GM21390 (cell line): ENCODE measurements at regions not wholly inside any gene's neighbourhood (a gene's known extent, or its start where the extent isn't known, plus 50 kb on each side); places are given as distances from the start of the nearest gene placed in this dataset.
"Not testable (repeated sequence)": the region's sequence is repeated elsewhere in the genome, so short reads cannot be mapped to it uniquely, and the experiment has no call there.

Experiments
- ATAC-seq: cut with Tn5 transposase; IDR thresholded peaks from one replicate; pipeline ENCODE4 v1.9.1; 2021; ENCODE audit not compliant: unreplicated experiment

- no peak for ATAC-seq
Observed at GRCh38 chr15:59791755-59792154, 102.6 kb upstream of the BNIP2 start.

GRCh38 chr15:59791079-59791478 is 102.0 kb upstream of the BNIP2 start:
- ATAC-seq: no peak

- not testable (repeated sequence) for ATAC-seq
Observed at GRCh38 chr15:59786466-59786865, 97.3 kb upstream of the BNIP2 start.

- ATAC-seq: not testable (repeated sequence)
Observed at GRCh38 chr15:59785981-59786380, 96.9 kb upstream of the BNIP2 start.

- ATAC-seq: not testable (repeated sequence)
Observed at GRCh38 chr15:59783774-59784520, 94.8 kb upstream of the BNIP2 start.

GRCh38 chr15:59779110-59779509 is 90.0 kb upstream of the BNIP2 start:
- ATAC-seq: no peak

GRCh38 chr15:59764775-59765174 is 75.7 kb upstream of the BNIP2 start:
- no peak for ATAC-seq

- ATAC-seq: no peak
Observed at GRCh38 chr15:59762558-59762957, 73.4 kb upstream of the BNIP2 start.

- ATAC-seq: not testable (repeated sequence)
Observed at GRCh38 chr15:59760256-59760655, 71.1 kb upstream of the BNIP2 start.

- ATAC-seq: no peak
Observed at GRCh38 chr15:59751552-59752413, 62.7 kb upstream of the BNIP2 start.

GRCh38 chr15:59746777-59747176 is 57.7 kb upstream of the BNIP2 start:
- ATAC-seq: no peak

- no peak for ATAC-seq
Observed at GRCh38 chr15:59741274-59741906, 52.3 kb upstream of the BNIP2 start.

GRCh38 chr15:59739557-59740186 is 50.6 kb upstream of the BNIP2 start:
- no peak for ATAC-seq
